ENCODE measurements at regions not wholly inside any gene's neighbourhood (a gene's known extent, or its start where the extent isn't known, plus 50 kb on each side); places are given as distances from the start of the nearest gene placed in this dataset.

DNA sequence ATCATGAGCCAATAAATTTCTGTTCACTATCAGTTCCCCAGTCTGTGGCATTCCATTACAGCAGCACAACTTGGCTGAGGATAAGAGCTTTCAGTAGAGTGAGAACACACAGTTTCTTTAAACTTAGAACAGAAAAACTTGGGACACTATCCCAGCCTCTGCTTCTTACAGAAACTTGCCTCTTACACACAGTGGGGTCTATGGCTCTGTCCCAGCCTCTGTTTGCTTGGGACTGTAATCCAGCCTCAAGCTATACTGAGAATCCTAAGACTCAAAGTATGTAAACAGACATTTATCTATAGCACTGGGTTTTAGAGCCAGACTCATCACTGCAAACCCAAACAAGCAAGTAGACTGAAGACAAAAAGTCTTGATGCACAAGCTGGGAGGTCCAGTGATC, 355.8 kb upstream of the VSTM2A start:
- TF ChIP-seq CTCF (IDR thresholded peaks at IDR 0.05): no peak
- TF ChIP-seq POLR2AphosphoS5 (IDR thresholded peaks at IDR 0.05): no peak
